IPS-20b (cell line): ENCODE measurements at regions not wholly inside any gene's neighbourhood (a gene's known extent, or its start where the extent isn't known, plus 50 kb on each side); places are given as distances from the start of the nearest gene placed in this dataset.

ENCODE experiments used
- H3K27ac ChIP-seq: one replicate; pipeline ENCODE4 v1.5.1; 2013; ENCODE audit warnings: low read length
- H3K27me3 ChIP-seq: 2 replicates; pipeline ENCODE4 v1.6.1; 2013; ENCODE audit warnings: mild to moderate bottlenecking, low read length, inconsistent platforms; ENCODE audit not compliant: insufficient read depth
- H3K36me3 ChIP-seq: 2 replicates; pipeline ENCODE4 v1.6.1; 2013; ENCODE audit warnings: low read depth, mild to moderate bottlenecking, inconsistent platforms, low read length, moderate library complexity; ENCODE audit not compliant: insufficient read depth
- H3K4me1 ChIP-seq: 2 replicates; pipeline ENCODE4 v1.6.1; 2013; ENCODE audit warnings: mild to moderate bottlenecking, control low read depth, inconsistent platforms, low read length, moderate library complexity; ENCODE audit not compliant: insufficient read depth
- H3K4me3 ChIP-seq: 2 replicates; pipeline ENCODE4 v1.5.1; 2013; ENCODE audit warnings: mild to moderate bottlenecking, low read length, inconsistent platforms
- H3K9ac ChIP-seq: 2 replicates; pipeline ENCODE4 v1.6.1; 2013; ENCODE audit warnings: low read depth, mild to moderate bottlenecking, inconsistent platforms, low read length, moderate library complexity
- H3K9me3 ChIP-seq: 2 replicates; pipeline ENCODE4 v1.6.1; 2013; ENCODE audit warnings: mild to moderate bottlenecking, low read depth, low read length, inconsistent platforms; ENCODE audit not compliant: insufficient read depth

- Histone ChIP-seq H3K27ac (no peak overlapping the region), H3K36me3 (peaks cover 7% of the 10 kb centered on the region; the same call in 1 of the 2 replicates), H3K4me3 (no peak overlapping the region), H3K9ac (no peak overlapping the region), H3K27me3 (no peaks in the 10 kb centered on the region), H3K4me1 (peaks cover 9% of the 10 kb centered on the region), H3K9me3 (no peaks in the 10 kb centered on the region)
Observed at GRCh38 chr1:232515706-232516105, 114.2 kb downstream of the SIPA1L2 start.

GRCh38 chr1:232512712-232513111, 117.2 kb downstream of the SIPA1L2 start:
- H3K36me3 ChIP-seq, result peaks cover 7% of the 10 kb centered on the region; the same call in 1 of the 2 replicates
- H3K4me3 ChIP-seq, result no peak overlapping the region
- no peak overlapping the region for H3K9ac ChIP-seq

GRCh38 chr1:232511172-232511571, 118.8 kb downstream of the SIPA1L2 start:
- Histone ChIP-seq H3K9ac (no peak overlapping the region), H3K4me3 (no peak overlapping the region), H3K27me3 (no peaks in the 10 kb centered on the region), H3K9me3 (no peaks in the 10 kb centered on the region), H3K36me3 (peaks cover 7% of the 10 kb centered on the region; the same call in 1 of the 2 replicates), H3K27ac (no peak overlapping the region), H3K4me1 (peaks cover 17% of the 10 kb centered on the region)

More at GRCh38 chr1:232512712-232513111, 117.2 kb downstream of the SIPA1L2 start:
- Histone ChIP-seq H3K27ac (no peak overlapping the region), H3K4me1 (peaks cover 20% of the 10 kb centered on the region), H3K27me3 (no peaks in the 10 kb centered on the region), H3K9me3 (no peaks in the 10 kb centered on the region)

GRCh38 chr1:232510367-232511110, 119.4 kb downstream of the SIPA1L2 start:
- H3K4me1 ChIP-seq, result peaks cover 17% of the 10 kb centered on the region
- H3K4me3 ChIP-seq, result no peak overlapping the region
- H3K9ac ChIP-seq, result no peak overlapping the region
- H3K36me3 ChIP-seq, result peaks cover 7% of the 10 kb centered on the region; the same call in 1 of the 2 replicates
- H3K27me3 ChIP-seq, result no peaks in the 10 kb centered on the region
- no peaks in the 10 kb centered on the region for H3K9me3 ChIP-seq
- no peak overlapping the region for H3K27ac ChIP-seq

- Histone ChIP-seq H3K4me3 (no peak overlapping the region), H3K4me1 (peaks cover 17% of the 10 kb centered on the region), H3K27me3 (no peaks in the 10 kb centered on the region), H3K9ac (no peak overlapping the region), H3K27ac (no peak overlapping the region), H3K36me3 (peaks cover 2% of the 10 kb centered on the region; the same call in 1 of the 2 replicates), H3K9me3 (no peaks in the 10 kb centered on the region)
Observed at GRCh38 chr1:232509570-232509969, 120.4 kb downstream of the SIPA1L2 start.

- Histone ChIP-seq H3K36me3 (no peaks in the 10 kb centered on the region), H3K4me1 (peaks cover 21% of the 10 kb centered on the region), H3K9ac (no peak overlapping the region), H3K9me3 (no peaks in the 10 kb centered on the region), H3K4me3 (no peak overlapping the region), H3K27ac (no peak overlapping the region), H3K27me3 (no peaks in the 10 kb centered on the region)
Observed at GRCh38 chr1:232508130-232508701, 121.7 kb downstream of the SIPA1L2 start.

- Histone ChIP-seq H3K36me3 (no peaks in the 10 kb centered on the region), H3K4me1 (peaks cover 28% of the 10 kb centered on the region), H3K9ac (no peak overlapping the region), H3K27me3 (no peaks in the 10 kb centered on the region), H3K4me3 (no peak overlapping the region), H3K9me3 (no peaks in the 10 kb centered on the region), H3K27ac (no peak overlapping the region)
Observed at GRCh38 chr1:232507571-232507970, 122.4 kb downstream of the SIPA1L2 start.

GRCh38 chr1:232505884-232506283, 124.0 kb downstream of the SIPA1L2 start:
- no peak overlapping the region for H3K9ac ChIP-seq
- no peak overlapping the region for H3K4me3 ChIP-seq
- H3K4me1 ChIP-seq, result peaks cover 29% of the 10 kb centered on the region
- H3K27me3 ChIP-seq, result no peaks in the 10 kb centered on the region
- no peaks in the 10 kb centered on the region for H3K9me3 ChIP-seq
- no peaks in the 10 kb centered on the region for H3K36me3 ChIP-seq
- no peak overlapping the region for H3K27ac ChIP-seq

- Histone ChIP-seq H3K9ac (no peak overlapping the region), H3K27ac (no peak overlapping the region), H3K9me3 (no peaks in the 10 kb centered on the region), H3K36me3 (no peaks in the 10 kb centered on the region), H3K4me3 (no peak overlapping the region), H3K4me1 (peaks cover 29% of the 10 kb centered on the region), H3K27me3 (no peaks in the 10 kb centered on the region)
Observed at GRCh38 chr1:232504651-232505050, 125.3 kb downstream of the SIPA1L2 start.

GRCh38 chr1:232503497-232503896, 126.4 kb downstream of the SIPA1L2 start:
- Histone ChIP-seq H3K27ac (no peak overlapping the region), H3K36me3 (no peaks in the 10 kb centered on the region), H3K4me1 (peaks cover 27% of the 10 kb centered on the region), H3K9me3 (no peaks in the 10 kb centered on the region), H3K27me3 (no peaks in the 10 kb centered on the region), H3K9ac (no peak overlapping the region), H3K4me3 (no peak overlapping the region)

- no peaks in the 10 kb centered on the region for H3K27me3 ChIP-seq
- no peak overlapping the region for H3K4me3 ChIP-seq
- no peaks in the 10 kb centered on the region for H3K9me3 ChIP-seq
- no peak overlapping the region for H3K9ac ChIP-seq
- no peaks in the 10 kb centered on the region for H3K36me3 ChIP-seq
- H3K4me1 ChIP-seq, result peaks cover 17% of the 10 kb centered on the region
- no peak overlapping the region for H3K27ac ChIP-seq
Observed at GRCh38 chr1:232501854-232502253, 128.1 kb downstream of the SIPA1L2 start.

- Histone ChIP-seq H3K4me3 (no peak overlapping the region), H3K4me1 (peaks cover 17% of the 10 kb centered on the region), H3K9ac (no peak overlapping the region), H3K9me3 (no peaks in the 10 kb centered on the region), H3K36me3 (no peaks in the 10 kb centered on the region), H3K27me3 (no peaks in the 10 kb centered on the region), H3K27ac (no peak overlapping the region)
Observed at GRCh38 chr1:232499188-232499587, 130.7 kb downstream of the SIPA1L2 start.
